SK-N-DZ (cell line): ENCODE measurements at regions not wholly inside any gene's neighbourhood (a gene's known extent, or its start where the extent isn't known, plus 50 kb on each side); places are given as distances from the start of the nearest gene placed in this dataset.

ENCODE experiments used
- DNase-seq: peaks from one replicate; pipeline ENCODE4 v3.0.0-alpha.2; 2015; ENCODE audit warnings: low spot score

DNA sequence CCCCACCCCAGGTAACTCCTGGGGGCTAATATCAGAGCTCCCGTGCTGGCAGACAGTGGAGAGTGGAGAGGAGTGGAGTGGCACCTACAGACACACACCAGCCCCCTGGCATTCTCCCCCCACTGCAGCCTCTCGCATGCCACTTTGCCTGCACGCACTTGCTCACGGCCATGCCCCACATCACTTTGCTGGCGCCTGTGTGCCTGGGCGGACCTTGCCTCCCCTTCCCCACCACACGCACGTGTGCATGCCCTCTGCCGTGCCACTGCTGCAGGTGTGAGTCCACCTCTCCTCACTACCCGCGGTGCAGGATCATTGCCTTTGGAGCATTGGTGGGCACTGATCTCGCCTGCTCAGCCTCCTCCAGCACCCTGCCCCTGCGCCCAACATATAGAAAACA is 72.6 kb upstream of the DOK6 start:
- DNase-seq = no peak

DNA sequence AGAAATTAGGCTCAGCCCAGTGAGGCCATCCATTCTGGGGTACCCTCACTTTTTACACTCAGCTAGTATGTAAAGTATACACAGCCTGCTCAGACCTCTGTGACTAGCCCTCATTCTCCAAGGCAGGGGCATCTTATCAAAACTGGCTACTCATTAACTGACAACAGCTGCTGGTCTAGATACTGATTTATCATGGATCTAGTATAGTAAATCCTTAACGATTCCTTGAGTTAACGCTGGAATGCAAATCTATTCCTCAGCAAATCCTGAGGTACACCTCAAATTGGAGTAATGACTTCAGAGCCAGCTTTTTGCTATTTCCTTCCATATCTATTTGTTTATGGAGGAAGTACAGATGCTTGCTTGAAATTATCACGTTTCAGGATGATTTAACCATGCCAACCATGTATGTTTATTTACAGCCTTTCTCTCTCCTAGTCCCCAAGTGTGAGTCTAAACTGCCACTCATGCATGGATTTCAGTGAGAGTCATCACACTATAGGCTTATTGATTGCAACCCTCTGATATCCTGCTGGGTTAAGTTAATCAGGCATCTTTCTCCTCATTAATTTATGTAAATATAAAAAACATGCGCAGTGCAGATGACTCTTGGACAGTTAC is 70.2 kb upstream of the DOK6 start:
- no peak for DNase-seq

DNA sequence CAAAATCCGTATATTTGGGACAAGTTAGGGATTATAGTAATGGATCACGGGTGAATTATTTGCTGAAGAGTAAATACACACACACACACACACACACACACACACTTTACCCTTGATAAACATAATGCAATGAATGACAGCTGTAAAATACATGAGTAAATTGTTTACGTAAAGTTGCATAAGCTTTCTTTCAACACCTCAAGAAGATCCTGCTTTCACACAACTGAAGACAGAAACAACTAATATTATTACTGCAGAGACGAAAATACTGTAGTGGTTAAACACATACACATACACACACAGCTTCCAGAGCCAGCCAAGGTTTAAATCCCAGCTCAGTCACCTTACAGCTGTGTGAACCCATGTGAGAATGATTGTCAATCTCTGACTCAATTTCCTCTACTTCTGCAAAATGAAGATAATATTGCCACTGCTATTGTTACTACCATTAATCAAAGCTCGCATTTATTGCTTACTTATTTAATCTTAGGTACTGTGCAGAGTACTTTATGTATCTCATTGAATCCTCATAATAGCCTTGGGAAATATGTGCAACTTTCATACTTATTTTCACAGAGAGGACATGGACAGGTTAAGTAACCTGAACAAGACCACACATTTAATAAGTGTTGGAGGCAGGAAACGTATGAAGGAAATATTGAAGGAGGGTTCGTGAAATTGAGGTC is 50.6 kb upstream of the DOK6 start:
- DNase-seq = no peak
